LNCAP (cell line): ENCODE measurements at regions not wholly inside any gene's neighbourhood (a gene's known extent, or its start where the extent isn't known, plus 50 kb on each side); places are given as distances from the start of the nearest gene placed in this dataset.

Experiments
- TF ChIP-seq, protein P1 (sequence below): fragments of 450-650 bp; IDR thresholded peaks from 2 replicates; pipeline ENCODE4 v1.5.1; 2017; ENCODE audit warnings: mild to moderate bottlenecking

DNA sequence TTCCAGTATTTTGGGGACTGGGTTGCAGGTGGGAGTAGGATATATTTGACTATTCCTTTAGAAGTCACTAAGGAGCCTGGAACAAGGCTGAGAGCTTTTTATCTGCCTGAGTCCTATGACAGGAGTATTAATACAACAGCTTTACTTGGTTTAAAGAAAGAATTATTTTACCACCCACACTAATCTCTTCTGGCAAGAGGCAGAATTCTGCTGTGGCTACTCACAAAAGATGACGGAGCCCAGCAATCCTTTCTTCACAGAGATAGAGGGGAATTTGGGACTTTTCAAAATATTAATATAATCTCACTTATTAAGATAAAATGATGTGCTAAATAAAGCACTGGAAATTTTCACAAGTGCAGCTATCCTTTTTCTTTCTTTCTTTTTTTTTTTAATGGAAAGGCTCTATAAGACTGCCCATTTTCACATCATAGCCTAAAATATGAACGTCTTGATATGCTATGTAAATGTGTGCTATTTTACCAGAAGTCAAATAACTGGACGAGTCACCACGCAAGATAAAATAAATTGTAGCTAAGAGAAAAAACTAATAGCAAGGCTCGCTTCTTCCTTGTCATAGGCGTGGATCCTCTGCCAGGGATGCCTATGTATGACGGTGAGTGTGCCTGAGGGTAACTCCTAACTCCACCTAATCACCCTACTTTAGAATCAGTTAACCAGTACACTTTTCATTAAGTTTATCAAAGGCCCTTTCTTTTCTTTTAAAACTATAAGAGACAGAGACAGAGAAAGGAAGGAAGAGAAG lies 76.3 kb downstream of the ZNF608 start:
- TF ChIP-seq, protein P1, sequence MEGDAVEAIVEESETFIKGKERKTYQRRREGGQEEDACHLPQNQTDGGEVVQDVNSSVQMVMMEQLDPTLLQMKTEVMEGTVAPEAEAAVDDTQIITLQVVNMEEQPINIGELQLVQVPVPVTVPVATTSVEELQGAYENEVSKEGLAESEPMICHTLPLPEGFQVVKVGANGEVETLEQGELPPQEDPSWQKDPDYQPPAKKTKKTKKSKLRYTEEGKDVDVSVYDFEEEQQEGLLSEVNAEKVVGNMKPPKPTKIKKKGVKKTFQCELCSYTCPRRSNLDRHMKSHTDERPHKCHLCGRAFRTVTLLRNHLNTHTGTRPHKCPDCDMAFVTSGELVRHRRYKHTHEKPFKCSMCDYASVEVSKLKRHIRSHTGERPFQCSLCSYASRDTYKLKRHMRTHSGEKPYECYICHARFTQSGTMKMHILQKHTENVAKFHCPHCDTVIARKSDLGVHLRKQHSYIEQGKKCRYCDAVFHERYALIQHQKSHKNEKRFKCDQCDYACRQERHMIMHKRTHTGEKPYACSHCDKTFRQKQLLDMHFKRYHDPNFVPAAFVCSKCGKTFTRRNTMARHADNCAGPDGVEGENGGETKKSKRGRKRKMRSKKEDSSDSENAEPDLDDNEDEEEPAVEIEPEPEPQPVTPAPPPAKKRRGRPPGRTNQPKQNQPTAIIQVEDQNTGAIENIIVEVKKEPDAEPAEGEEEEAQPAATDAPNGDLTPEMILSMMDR = no peak

- TF ChIP-seq, protein P1 = no peak
Observed at GRCh38 chr5:124669300-124669648, 77.2 kb downstream of the ZNF608 start.

DNA sequence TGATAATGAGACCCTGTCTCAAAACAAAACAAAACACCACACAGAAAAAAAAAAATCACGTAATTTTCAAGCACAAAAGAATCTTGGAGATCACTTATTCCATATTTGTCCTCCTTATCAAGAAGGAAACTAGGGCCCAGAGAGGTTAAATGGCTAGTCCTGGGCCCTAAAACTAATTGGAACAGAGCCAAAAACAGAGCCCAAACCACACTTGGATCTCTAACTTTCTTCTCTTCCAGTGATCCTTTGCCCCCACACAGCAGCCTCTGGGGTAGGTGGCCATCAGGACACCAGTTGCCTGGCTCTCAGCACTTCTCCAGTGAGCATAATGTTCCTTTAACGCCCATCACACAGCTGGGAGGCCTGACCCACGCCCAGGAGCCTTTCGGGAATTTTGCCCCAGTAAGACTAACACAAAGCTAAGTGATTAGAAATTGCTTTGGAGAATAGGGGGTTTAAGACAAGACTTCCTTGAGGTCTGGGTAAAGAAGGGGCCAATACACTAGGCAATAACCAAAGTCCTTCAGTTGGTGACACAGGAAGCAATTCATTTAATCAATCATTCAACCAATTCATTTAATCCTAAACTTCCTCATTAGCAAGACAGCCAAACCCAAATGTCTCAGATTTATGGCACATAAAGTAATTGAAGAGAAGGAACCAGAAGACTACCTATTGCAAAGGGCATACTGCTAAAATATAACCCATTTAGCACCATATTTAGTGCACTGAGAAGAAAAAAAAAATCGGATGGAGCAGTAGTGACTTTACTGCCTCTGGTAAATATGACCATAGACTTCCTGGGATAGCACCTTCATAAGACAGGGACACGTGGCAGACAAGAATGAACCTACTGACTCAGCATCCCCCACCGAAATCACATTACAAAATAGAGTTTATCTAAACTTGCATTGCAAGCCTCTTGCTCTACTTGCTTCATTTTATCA lies 77.8 kb downstream of the ZNF608 start:
- TF ChIP-seq, protein P1 = no peak

DNA sequence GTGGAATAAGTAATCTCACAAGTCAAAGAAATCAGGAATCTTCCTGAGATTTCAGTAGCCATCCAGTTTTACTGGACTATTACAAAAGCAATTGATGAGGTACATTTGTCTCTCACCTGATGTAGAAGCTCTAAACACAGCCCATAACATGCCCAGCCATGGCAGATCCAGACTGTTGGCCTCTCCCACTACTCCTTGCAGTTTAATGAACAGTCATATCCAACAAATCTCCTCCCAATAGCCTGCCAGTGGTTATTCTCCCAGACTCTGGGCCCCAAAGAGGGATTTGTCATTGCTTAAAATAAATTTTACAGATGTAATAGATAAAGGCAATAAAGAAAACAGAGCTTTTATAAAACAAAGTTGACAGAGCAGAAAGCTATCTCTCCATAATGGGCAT lies 80.8 kb downstream of the ZNF608 start:
- TF ChIP-seq, protein P1 = no peak

GRCh38 chr5:124665035-124665434 lies 81.4 kb downstream of the ZNF608 start:
- TF ChIP-seq, protein P1 = no peak

DNA sequence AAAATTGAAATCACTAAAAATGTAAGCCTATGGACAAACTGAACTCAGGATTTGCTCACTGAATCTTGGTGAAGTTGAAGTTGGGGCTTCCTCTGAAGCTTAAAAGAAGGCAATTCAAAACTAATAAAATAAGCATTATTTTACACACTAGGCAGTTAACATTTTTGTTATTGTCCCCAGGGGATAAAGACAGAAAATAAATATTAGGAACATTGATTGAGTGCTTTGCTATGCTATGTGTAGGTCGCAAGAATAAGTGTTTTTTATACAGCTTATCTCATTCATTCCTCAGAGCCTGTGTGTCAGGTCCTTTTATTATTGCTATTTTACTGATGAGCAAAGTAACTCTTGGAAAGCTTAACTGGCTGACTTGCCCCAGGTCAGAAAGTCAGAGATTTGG lies 82.2 kb downstream of the ZNF608 start:
- TF ChIP-seq, protein P1 = no peak

GRCh38 chr5:124663101-124663506 lies 83.3 kb downstream of the ZNF608 start:
- TF ChIP-seq, protein P1 = no peak
